Kidney epithelial cell (primary cell): ENCODE measurements at regions not wholly inside any gene's neighbourhood (a gene's known extent, or its start where the extent isn't known, plus 50 kb on each side); places are given as distances from the start of the nearest gene placed in this dataset.

Experiments
- DNase-seq: peaks from one replicate; pipeline ENCODE4 v3.0.0-alpha.2; 2010; ENCODE audit warnings: low read depth
- H3K27me3 ChIP-seq: 2 replicates; pipeline ENCODE4 v1.6.0; 2011; ENCODE audit warnings: low read length; ENCODE audit not compliant: control insufficient read depth, insufficient read depth
- H3K36me3 ChIP-seq: 2 replicates; pipeline ENCODE4 v1.5.1; 2011; ENCODE audit warnings: low read length; ENCODE audit not compliant: control insufficient read depth, insufficient read depth
- H3K4me3 ChIP-seq: 2 replicates; pipeline ENCODE4 v1.5.1; 2011; ENCODE audit warnings: low read depth, mild to moderate bottlenecking, control low read depth, low read length
- TF ChIP-seq, protein P1 (sequence below): IDR thresholded peaks from 2 replicates; pipeline ENCODE4 v1.5.1; 2011; ENCODE audit warnings: mild to moderate bottlenecking, moderate library complexity, low read length, control low read depth, inconsistent platforms; ENCODE audit not compliant: insufficient read depth, poor library complexity, severe bottlenecking

- no peak overlapping the region for H3K4me3 ChIP-seq
- no peaks in the 10 kb centered on the region for H3K36me3 ChIP-seq
- TF ChIP-seq, protein P1, sequence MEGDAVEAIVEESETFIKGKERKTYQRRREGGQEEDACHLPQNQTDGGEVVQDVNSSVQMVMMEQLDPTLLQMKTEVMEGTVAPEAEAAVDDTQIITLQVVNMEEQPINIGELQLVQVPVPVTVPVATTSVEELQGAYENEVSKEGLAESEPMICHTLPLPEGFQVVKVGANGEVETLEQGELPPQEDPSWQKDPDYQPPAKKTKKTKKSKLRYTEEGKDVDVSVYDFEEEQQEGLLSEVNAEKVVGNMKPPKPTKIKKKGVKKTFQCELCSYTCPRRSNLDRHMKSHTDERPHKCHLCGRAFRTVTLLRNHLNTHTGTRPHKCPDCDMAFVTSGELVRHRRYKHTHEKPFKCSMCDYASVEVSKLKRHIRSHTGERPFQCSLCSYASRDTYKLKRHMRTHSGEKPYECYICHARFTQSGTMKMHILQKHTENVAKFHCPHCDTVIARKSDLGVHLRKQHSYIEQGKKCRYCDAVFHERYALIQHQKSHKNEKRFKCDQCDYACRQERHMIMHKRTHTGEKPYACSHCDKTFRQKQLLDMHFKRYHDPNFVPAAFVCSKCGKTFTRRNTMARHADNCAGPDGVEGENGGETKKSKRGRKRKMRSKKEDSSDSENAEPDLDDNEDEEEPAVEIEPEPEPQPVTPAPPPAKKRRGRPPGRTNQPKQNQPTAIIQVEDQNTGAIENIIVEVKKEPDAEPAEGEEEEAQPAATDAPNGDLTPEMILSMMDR, result no peak
- H3K27me3 ChIP-seq, result no peaks in the 10 kb centered on the region
- DNase-seq, result no peak
Observed at GRCh38 chr2:145166731-145167302, 646.9 kb upstream of the ZEB2 start.

GRCh38 chr2:145161656-145162055 lies 641.7 kb upstream of the ZEB2 start:
- no peak for DNase-seq
- no peaks in the 10 kb centered on the region for H3K27me3 ChIP-seq
- no peak overlapping the region for H3K4me3 ChIP-seq
- TF ChIP-seq, protein P1, result no peak
- no peaks in the 10 kb centered on the region for H3K36me3 ChIP-seq

GRCh38 chr2:145160855-145161254 lies 640.9 kb upstream of the ZEB2 start:
- DNase-seq, result no peak
- H3K36me3 ChIP-seq, result no peaks in the 10 kb centered on the region
- TF ChIP-seq, protein P1, result no peak
- H3K4me3 ChIP-seq, result no peak overlapping the region
- H3K27me3 ChIP-seq, result no peaks in the 10 kb centered on the region

DNA sequence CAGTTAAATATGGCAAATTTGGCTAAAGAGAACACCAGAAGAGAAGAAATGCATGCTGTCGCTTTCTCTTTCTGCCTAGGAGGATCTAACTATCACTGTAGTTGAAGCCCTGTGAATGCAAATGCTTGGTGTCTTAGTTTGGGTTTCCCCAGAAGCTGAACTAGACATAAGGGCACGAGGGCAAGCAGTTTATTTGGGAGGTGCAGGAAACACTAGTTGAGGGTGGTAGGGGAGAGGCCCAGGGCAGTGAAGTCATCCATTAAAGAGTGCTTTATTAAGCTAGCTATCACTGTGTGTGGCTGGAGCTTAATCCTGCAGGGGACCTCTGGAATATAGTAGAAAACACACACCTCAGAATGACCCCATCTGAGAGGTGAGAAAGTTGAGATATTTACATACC lies 639.8 kb upstream of the ZEB2 start:
- DNase-seq, result no peak
- TF ChIP-seq, protein P1, result no peak
- Histone ChIP-seq H3K36me3 (no peaks in the 10 kb centered on the region), H3K27me3 (no peaks in the 10 kb centered on the region), H3K4me3 (no peak overlapping the region)

GRCh38 chr2:145157741-145158591 lies 638.0 kb upstream of the ZEB2 start:
- DNase-seq, result peak; percentile 21
- Histone ChIP-seq H3K27me3 (no peaks in the 10 kb centered on the region), H3K4me3 (no peak overlapping the region), H3K36me3 (no peaks in the 10 kb centered on the region)
- TF ChIP-seq, protein P1, result no peak

GRCh38 chr2:145157036-145157675 lies 637.2 kb upstream of the ZEB2 start:
- DNase-seq, result no peak
- Histone ChIP-seq H3K4me3 (no peak overlapping the region), H3K27me3 (no peaks in the 10 kb centered on the region), H3K36me3 (no peaks in the 10 kb centered on the region)
- TF ChIP-seq, protein P1, result no peak
